Adrenal gland (tissue), 9 donors: ENCODE measurements at regions not wholly inside any gene's neighbourhood (a gene's known extent, or its start where the extent isn't known, plus 50 kb on each side); places are given as distances from the start of the nearest gene placed in this dataset.

Experiments used
- DNase-seq, 7 donors: peaks; one replicate each; pipeline ENCODE4 v3.0.0-alpha.2; 2019 to 2020
- H3K27ac ChIP-seq, 5 donors: fragments of 200-600 bp; sonication (generic) in 4 of 5; 1 replicate in 3 of 5; 2 replicates in 2 of 5; pipeline versions ENCODE4 v1.5.1 to v1.8.0; 2016 to 2020; ENCODE audit warnings: mild to moderate bottlenecking in 1 of 5
- H3K27me3 ChIP-seq: fragments of 200-600 bp; 2 replicates; pipeline ENCODE4 v1.8.0; 2021
- H3K36me3 ChIP-seq, 2 donors: fragments of 200-600 bp; replicated peaks in 1 of 2; 1 replicate in 1 of 2; 2 replicates in 1 of 2; pipeline versions ENCODE4 v1.5.1 to v1.8.0; 2018 to 2022
- H3K4me1 ChIP-seq, 2 donors: fragments of 200-600 bp; replicated peaks in 1 of 2; 1 replicate in 1 of 2; 2 replicates in 1 of 2; pipeline versions ENCODE4 v1.5.1 to v1.8.0; 2018 to 2021
- H3K4me3 ChIP-seq, 4 donors: fragments of 200-600 bp; sonication (generic) in 3 of 4; one replicate each; pipeline ENCODE4 v1.5.1; 2016 to 2018
- H3K9me3 ChIP-seq, 3 donors: fragments of 200-600 bp; sonication (generic) in 1 of 3; replicated peaks in 1 of 3; 1 replicate in 2 of 3; 2 replicates in 1 of 3; pipeline versions ENCODE4 v1.5.1 to v1.8.0; 2016 to 2021
- POLR2A ChIP-seq, 2 donors: fragments of 450-650 bp; IDR thresholded peaks; one replicate each; pipeline ENCODE4 v1.6.1; 2017; ENCODE audit warnings: antibody characterized with exemption in 2 of 2, mild to moderate bottlenecking in 2 of 2, moderate library complexity in 1 of 2
- WGBS, 4 donors: extraction: QIAGEN DNeasy Blood & Tissue Kit in 2 of 4; methylation state at CpG; one replicate each; pipeline versions ENCODE4 v1.1.5 to v1.1.7; 2013 to 2017; 5-methylcytosine and 5-hydroxymethylcytosine counted together
- intact Hi-C, 2 donors: fragments of 100-400 bp; cut with DNase I; formaldehyde crosslinking; loops; one replicate each; pipeline versions ENCODE4 v1.14.1 to v1.15.0; 2022 to 2023
- TF ChIP-seq, protein P1 (sequence below), 6 experiments: fragments of 450-650 bp in 4 of 6; fragments of 200-600 bp in 2 of 6; sonication (generic) in 1 of 6; IDR thresholded peaks; 1 replicate in 5 of 6; 2 replicates in 1 of 6; pipeline versions ENCODE4 v1.5.1 to v1.8.0; 2016 to 2021; ENCODE audit warnings: antibody characterized with exemption in 6 of 6, mild to moderate bottlenecking in 2 of 6, moderate library complexity in 1 of 6
- donor health status: healthy with polysubstance abuse.
- donor health status: Bipolar disorder and iron deficiency.
- donor health status: DM: yes; HTN: yes; CAD: no.
- donor health status: DM: no; HTN: no; CAD: no.
- donor health status: DM: no; HTN: no; CAD: no.

DNA sequence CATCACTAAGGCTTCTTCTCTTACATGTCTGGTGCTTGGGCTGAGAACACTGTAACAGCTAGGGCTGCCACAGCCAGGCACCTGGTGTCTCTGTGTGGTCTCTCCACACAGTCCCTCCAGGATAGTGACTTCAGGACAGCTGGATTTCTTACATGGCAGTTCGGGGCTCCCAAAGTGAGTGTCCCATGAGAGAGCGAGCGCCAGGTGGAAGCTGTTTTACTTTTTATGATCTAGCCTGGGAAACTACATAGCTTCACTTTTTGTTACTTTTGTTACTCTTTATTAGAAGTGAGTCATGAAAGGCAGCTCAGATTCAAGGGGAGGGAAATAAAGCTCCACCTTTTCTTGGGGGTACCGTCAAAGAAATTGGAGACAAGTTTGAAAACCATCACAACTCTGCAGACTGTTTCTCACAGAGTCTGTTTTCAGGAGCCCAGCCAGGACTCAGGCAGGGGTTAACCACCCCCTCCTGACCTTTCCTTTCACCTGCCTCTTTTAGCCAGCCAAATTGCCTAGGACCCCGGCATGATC lies 373.0 kb downstream of the MID1IP1 start:
- intact Hi-C loops: no loop called here
- Histone ChIP-seq H3K4me1 (no peaks in the 10 kb centered on the region), H3K27ac (no peak overlapping the region), H3K36me3 (no peaks in the 10 kb centered on the region), H3K27me3 (no peaks in the 10 kb centered on the region), H3K9me3 (no peaks in the 10 kb centered on the region), H3K4me3 (no peak overlapping the region)
- TF ChIP-seq POLR2A (IDR thresholded peaks at IDR 0.05): no peak
- TF ChIP-seq, protein P1, sequence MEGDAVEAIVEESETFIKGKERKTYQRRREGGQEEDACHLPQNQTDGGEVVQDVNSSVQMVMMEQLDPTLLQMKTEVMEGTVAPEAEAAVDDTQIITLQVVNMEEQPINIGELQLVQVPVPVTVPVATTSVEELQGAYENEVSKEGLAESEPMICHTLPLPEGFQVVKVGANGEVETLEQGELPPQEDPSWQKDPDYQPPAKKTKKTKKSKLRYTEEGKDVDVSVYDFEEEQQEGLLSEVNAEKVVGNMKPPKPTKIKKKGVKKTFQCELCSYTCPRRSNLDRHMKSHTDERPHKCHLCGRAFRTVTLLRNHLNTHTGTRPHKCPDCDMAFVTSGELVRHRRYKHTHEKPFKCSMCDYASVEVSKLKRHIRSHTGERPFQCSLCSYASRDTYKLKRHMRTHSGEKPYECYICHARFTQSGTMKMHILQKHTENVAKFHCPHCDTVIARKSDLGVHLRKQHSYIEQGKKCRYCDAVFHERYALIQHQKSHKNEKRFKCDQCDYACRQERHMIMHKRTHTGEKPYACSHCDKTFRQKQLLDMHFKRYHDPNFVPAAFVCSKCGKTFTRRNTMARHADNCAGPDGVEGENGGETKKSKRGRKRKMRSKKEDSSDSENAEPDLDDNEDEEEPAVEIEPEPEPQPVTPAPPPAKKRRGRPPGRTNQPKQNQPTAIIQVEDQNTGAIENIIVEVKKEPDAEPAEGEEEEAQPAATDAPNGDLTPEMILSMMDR (IDR thresholded peaks at IDR 0.05): no peak
- no peak for DNase-seq
- WGBS, 4 donors: 61 to 78% (median 72%) methylated on average over 4 to 5 of the region's 5 CpGs

DNA sequence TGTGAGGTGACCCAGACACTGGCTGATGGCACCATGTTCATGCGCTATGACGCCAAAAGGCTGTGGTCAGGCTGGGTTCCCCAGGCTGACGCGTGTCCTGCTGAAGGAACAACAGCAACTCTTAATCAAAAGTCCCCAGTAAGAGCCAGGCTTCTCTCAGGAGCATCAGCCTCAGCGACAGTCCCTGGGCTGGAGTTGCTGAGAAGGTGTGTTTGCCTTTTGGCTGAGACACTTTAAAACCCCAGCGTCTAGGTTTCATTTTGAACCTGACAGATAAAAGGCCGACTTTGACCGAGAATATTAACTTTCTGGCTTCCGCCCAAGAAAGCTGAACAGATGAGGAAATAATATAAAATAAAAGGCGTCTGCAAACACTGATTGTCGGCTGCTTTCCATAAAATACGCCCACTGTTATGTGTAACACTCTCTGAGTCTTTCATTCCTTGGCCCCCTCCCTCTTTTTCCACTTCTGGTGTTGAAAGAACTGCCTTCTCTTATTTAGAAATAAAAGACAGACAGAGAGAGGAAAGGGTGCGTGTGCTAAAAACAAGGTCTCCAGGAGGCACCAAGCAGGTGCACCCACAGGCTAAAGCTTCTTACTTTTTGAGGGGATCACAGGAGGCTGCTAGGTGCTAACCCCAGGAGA lies 373.6 kb downstream of the MID1IP1 start:
- H3K27me3 ChIP-seq: no peaks in the 10 kb centered on the region
- H3K27ac ChIP-seq: no peak overlapping the region
- peak in 4 of 7 donors; percentile 4 to 54 (median 22) for DNase-seq
- H3K4me1 ChIP-seq: no peaks in the 10 kb centered on the region
- intact Hi-C loops: no loop called here
- WGBS, 4 donors: 19 to 49% (median 37%) methylated on average over 10 to 13 of the region's 13 CpGs
- no peaks in the 10 kb centered on the region for H3K9me3 ChIP-seq
- no peak overlapping the region for H3K4me3 ChIP-seq
- TF ChIP-seq POLR2A (IDR thresholded peaks at IDR 0.05): no peak
- TF ChIP-seq, protein P1 (IDR thresholded peaks at IDR 0.05): no peak
- no peaks in the 10 kb centered on the region for H3K36me3 ChIP-seq

DNA sequence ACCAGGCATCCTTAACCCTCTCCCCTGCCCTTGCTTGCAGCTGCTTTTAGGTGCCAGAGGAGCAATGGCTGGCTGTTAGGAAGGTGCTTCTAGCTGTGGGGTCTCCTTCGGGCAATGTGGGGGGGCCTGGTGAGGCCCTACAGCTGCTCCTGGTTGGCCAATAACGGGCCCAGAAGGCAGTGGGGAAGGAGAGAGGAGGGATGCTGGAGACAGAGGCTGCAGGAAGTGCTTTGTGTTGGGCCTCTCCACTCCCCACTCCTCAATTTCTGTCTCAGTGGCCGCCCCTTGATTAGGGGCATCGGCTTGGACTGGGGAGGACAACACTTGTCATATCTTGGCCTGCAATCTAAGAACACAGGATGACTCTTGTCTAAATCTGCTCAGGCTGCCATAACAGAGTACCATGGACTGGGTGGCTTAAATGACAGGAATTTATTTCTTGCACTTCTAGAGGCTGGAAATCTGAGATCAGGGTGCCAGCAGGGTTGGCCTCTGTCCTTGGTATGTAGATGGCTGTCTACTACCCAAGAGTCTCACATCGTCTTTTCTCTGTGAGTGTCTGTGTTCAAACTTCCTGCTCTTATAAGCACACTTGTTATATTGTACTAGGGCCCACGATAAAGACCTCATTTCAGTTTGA lies 374.3 kb downstream of the MID1IP1 start:
- 62 to 83% (median 75%) methylated on average over 3 to 6 of the region's 6 CpGs for WGBS, 4 donors
- intact Hi-C loops: no loop called here
- no peak overlapping the region for H3K27ac ChIP-seq

DNA sequence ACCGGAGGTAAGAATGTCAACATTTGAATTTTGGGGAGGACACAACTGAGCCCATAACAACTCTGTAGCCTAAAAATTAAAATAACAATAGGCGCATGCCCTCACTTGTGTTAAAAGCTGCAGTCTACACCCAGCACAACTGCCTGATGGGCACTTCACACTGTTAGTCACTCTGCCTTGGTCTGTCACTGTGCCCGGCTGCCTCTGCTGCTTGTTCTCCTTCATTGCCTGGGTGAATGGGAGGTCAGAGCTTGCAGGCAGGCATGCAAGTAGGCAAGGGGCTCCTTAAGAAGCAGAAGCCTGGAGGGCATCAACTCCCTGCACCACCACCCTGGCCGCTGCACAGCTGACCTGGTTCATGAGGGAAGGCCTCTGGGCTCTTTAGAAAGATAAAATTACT lies 374.8 kb downstream of the MID1IP1 start:
- Histone ChIP-seq H3K4me3 (no peak overlapping the region), H3K27ac (no peak overlapping the region), H3K27me3 (no peaks in the 10 kb centered on the region), H3K9me3 (no peaks in the 10 kb centered on the region), H3K4me1 (no peaks in the 10 kb centered on the region), H3K36me3 (no peaks in the 10 kb centered on the region)
- intact Hi-C loops: no loop called here
- 78 to 95% (median 88%) methylated on average over 2 to 4 of the region's 4 CpGs for WGBS, 4 donors
- TF ChIP-seq, protein P1 (IDR thresholded peaks at IDR 0.05): no peak
- no peak for TF ChIP-seq POLR2A (IDR thresholded peaks at IDR 0.05)
- DNase-seq: no peak

More for the DNA sequence above, 374.3 kb downstream of the MID1IP1 start:
- Histone ChIP-seq H3K4me3 (no peak overlapping the region), H3K9me3 (no peaks in the 10 kb centered on the region), H3K36me3 (no peaks in the 10 kb centered on the region), H3K27me3 (no peaks in the 10 kb centered on the region), H3K4me1 (no peaks in the 10 kb centered on the region)
- TF ChIP-seq POLR2A (IDR thresholded peaks at IDR 0.05): no peak
- TF ChIP-seq, protein P1 (IDR thresholded peaks at IDR 0.05): no peak
- DNase-seq: no peak
